HG02642 (cell line): ENCODE measurements at regions not wholly inside any gene's neighbourhood (a gene's known extent, or its start where the extent isn't known, plus 50 kb on each side); places are given as distances from the start of the nearest gene placed in this dataset.

Experiments used
- ATAC-seq: cut with Tn5 transposase; IDR thresholded peaks from one replicate; pipeline ENCODE4 v1.9.1; 2021; ENCODE audit warnings: mild to moderate bottlenecking; ENCODE audit not compliant: unreplicated experiment, poor library complexity

- no peak for ATAC-seq
These were observed 408.0 kb upstream of the SPOCK3 start for GRCh38 chr4:167642250-167642649.

GRCh38 chr4:167645358-167645757 is 411.1 kb upstream of the SPOCK3 start:
- ATAC-seq: no peak

- ATAC-seq: no peak
These were observed 418.0 kb upstream of the SPOCK3 start for GRCh38 chr4:167652267-167652666.

- no peak for ATAC-seq
These were observed 403.6 kb upstream of the ANXA10 start for GRCh38 chr4:167688660-167689142.

GRCh38 chr4:167702391-167702790 is 389.9 kb upstream of the ANXA10 start:
- ATAC-seq: no peak

GRCh38 chr4:167711517-167711916 is 380.8 kb upstream of the ANXA10 start:
- ATAC-seq: no peak

- ATAC-seq: no peak
These were observed 378.6 kb upstream of the ANXA10 start for GRCh38 chr4:167713756-167714155.

- no peak for ATAC-seq
These were observed 377.2 kb upstream of the ANXA10 start for GRCh38 chr4:167715176-167715575.

- ATAC-seq: no peak
These were observed 374.8 kb upstream of the ANXA10 start for GRCh38 chr4:167717495-167717894.

GRCh38 chr4:167721617-167722486 is 370.5 kb upstream of the ANXA10 start:
- no peak for ATAC-seq

- no peak for ATAC-seq
These were observed 369.9 kb upstream of the ANXA10 start for GRCh38 chr4:167722487-167722808.

- ATAC-seq: no peak
These were observed 367.4 kb upstream of the ANXA10 start for GRCh38 chr4:167724941-167725340.

GRCh38 chr4:167730769-167731168 is 361.6 kb upstream of the ANXA10 start:
- ATAC-seq: no peak

GRCh38 chr4:167745024-167745687 is 347.2 kb upstream of the ANXA10 start:
- ATAC-seq: no peak

- ATAC-seq: no peak
These were observed 325.1 kb upstream of the ANXA10 start for GRCh38 chr4:167767281-167767680.

- ATAC-seq: no peak
These were observed 317.7 kb upstream of the ANXA10 start for GRCh38 chr4:167774646-167775045.

GRCh38 chr4:167775375-167775774 is 317.0 kb upstream of the ANXA10 start:
- no peak for ATAC-seq

GRCh38 chr4:167779280-167779679 is 313.1 kb upstream of the ANXA10 start:
- ATAC-seq: no peak

- no peak for ATAC-seq
These were observed 312.5 kb upstream of the ANXA10 start for GRCh38 chr4:167779864-167780263.

- no peak for ATAC-seq
These were observed 307.5 kb upstream of the ANXA10 start for GRCh38 chr4:167784826-167785225.

- no peak for ATAC-seq
These were observed 306.8 kb upstream of the ANXA10 start for GRCh38 chr4:167785523-167785922.

GRCh38 chr4:167786504-167786903 is 305.8 kb upstream of the ANXA10 start:
- ATAC-seq: no peak
